ENCODE measurements at regions not wholly inside any gene's neighbourhood (a gene's known extent, or its start where the extent isn't known, plus 50 kb on each side); places are given as distances from the start of the nearest gene placed in this dataset.
A peak's percentile ranks its signal among the peaks of the same experiment; 100 is the strongest.
"Not testable (repeated sequence)": the region's sequence is repeated elsewhere in the genome, so short reads cannot be mapped to it uniquely, and the experiment has no call there.

- no peak for DNase-seq
Observed at GRCh38 chr10:32217216-32217615, 129.7 kb downstream of the EPC1 start.

DNA sequence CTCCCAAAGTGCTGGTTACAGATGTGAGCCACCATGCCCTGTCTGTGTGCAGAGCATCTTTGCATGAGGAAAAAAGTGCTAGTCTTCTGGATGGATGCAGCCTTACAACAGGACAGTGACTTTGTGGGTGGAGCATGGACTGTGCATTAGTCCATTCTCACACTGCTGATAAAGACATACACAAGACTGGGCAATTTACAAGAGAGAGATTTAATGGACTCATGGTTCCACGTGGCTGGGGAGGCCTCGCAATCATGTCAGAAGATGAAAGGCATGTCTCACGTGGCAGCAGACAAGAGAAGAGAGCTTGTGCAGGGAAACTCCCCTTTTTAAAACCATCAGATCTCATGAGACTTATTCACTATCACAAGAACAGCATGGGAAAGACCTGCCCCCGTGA, 133.1 kb downstream of the EPC1 start:
- peak; percentile 16 for DNase-seq

DNA sequence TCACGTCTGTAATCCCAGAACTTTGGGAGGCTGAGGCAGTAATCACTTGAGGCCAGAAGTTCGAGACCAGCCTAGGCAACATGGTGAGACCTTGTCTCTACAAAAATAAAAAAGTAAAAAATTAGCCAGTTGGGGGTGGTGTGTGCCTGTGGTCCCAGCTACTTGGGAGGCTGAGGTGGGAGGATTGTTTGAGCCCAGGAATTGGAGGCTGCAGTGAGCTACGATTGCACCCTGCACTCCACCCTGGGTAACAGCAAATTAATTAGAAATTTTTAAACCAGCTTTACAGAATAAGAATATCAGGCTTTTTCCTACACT, 136.0 kb downstream of the EPC1 start:
- DNase-seq: no peak

- DNase-seq: peak; percentile 61
Observed at GRCh38 chr10:32210306-32211045, 136.5 kb downstream of the EPC1 start.

DNA sequence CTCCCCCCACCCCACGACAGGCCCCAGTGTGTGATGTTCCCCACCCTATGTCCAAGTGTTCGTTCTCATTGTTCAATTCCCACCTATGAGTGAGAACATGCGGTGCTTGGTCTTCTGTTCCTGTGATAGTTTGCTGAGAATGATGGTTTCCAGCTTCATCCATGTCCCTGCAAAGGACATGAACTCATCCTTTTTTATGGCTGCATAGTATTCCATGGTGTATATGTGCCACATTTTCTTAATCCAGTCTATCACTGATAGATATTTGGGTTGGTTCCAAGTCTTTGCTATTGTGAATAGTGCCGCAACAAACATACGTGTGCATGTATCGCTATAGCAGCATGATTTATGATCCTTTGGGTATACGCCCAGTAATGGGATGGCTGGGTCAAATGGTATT, 139.0 kb downstream of the EPC1 start:
- not testable (repeated sequence) for DNase-seq

DNA sequence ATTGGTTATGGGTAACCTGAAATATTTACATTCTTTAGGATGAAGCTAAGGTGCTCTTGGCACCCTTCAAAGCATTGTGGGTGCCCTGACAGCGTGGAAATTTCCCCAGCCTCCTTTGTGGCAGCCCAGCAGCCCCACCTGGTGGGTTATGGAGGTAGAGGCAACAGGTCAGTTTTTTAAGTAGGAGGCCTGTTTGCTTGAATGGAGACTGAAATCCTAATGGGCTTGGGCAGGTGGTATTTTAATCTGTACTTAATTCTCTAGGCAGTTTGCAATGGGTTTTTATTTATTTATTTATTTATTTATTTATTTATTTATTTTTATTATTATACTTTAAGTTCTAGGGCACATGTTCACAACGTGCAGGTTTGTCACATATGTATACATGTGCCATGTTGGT, 139.4 kb downstream of the EPC1 start:
- DNase-seq: peak; percentile 56

DNA sequence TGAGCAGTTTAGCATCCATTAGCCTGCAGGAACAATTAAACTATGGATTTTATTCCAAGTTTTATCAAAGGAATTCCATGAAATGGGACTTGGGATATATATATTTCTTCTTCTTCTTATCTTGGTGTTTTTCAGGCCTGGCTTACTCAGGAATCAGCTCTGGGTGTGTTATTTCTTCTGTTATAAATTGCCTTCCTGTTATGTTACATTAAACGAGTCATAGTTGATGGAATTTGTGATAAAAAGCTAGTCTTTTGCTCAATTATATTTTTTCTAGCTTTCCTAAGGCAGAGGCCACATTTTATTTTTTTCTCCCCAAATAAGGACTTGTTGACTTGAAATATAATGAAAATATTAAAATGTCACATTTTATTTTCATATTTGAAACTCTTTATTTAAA, 141.3 kb downstream of the EPC1 start:
- DNase-seq: no peak

DNA sequence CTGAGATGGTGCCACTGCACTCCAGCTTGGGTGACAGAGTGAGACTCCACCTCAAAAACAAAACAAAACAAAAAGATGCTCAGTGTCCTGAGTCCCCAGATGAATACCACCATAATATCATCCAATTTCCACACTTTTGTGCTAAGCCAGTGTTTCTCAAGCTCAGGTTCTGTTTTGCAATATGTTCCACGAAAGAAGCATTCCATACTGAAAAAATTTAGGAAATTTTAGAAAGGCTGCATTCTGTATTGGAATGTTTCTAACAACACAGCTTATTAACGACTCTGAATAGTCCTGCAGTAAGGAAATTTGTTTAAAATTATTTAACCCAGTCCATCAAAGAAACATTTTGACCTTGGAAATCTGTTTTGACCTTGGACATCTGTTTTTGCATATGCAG, 142.4 kb downstream of the EPC1 start:
- DNase-seq: no peak

- DNase-seq: peak; percentile 60
Observed at GRCh38 chr10:32199714-32200394, 143.6 kb upstream of the KIF5B start.

DNA sequence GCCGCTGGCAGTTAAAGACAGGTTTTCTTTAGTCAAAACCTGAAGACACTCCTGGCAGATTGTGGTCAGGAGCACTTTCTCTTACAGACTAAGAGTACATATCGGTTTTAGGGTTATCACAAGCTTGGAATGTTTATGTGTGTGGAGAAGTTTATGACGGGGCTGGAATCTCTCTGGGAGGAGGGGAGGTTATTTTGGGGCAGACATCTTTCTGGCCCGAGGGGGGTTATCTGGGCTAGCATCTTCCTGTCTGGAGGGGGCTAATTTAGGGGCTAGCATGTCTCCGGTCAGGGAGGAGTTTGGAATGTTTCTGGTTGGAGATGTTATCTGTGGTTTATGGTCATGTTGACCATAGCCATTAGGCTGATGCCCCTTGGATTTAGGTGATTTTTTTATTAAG, 141.2 kb upstream of the KIF5B start:
- DNase-seq: no peak

DNA sequence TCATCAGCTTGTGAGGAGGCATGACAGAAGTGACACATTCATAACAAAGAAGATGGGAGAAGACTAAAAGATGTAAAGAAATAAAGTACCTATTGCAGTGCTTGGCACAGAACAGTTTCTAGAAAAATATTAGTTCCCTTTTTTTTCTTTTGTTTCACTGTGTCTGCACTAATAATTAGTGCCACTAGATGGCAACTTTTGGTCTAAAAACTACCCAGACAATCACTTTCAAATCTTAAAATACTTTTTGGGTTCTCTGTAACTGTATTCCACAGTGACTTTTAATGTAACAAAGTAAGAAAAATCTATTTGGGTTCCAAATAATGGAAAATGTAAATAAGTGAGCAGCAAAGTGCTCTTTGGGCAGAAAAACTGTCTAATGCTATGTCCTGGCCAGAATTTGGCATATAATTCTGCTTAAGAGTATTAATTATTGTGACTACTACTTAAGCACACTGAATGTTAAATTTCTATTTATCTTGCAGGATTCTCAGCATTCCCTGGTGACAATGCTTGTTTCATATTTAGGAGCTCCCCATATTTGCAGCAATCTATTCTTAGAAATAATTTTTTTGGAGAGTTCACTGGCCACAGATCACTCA, 134.8 kb upstream of the KIF5B start:
- peak; percentile 69 for DNase-seq

DNA sequence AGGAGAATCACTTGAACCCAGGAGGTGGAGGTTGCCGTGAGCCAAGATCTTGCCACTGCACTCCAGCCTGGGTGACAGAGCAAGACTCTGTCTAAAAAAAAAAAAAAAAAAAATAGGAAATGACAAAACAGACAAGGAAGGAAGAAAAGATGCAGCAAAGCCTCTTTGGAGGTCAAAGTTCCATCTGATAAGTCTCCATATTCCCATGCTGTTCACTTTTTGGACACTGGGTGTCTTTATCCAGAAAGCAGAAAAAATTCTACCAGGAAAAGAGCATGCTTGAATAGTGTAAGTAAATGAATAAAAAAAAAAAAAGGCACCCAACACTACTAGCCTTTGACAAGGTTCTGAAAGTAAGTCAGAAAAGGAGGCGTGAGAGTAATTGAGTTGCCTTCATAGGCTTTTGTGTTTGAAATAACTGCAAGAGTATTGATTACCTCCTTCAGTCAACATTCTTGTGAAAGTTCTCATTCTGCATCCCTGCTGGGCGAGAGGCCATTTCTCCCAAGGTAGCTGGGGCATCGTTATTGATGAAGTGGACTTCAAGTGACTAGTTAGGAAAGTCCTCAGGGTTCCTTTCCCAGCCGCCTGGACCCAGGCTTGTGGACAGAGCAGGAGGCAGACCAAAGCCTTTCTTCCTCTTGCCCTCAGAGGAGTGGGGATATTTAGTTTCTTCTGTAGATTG, 133.3 kb upstream of the KIF5B start:
- DNase-seq: peak; percentile 30

GRCh38 chr10:32188601-32189000, 132.4 kb upstream of the KIF5B start:
- DNase-seq: not testable (repeated sequence)

GRCh38 chr10:32187686-32188085, 131.5 kb upstream of the KIF5B start:
- no peak for DNase-seq

DNA sequence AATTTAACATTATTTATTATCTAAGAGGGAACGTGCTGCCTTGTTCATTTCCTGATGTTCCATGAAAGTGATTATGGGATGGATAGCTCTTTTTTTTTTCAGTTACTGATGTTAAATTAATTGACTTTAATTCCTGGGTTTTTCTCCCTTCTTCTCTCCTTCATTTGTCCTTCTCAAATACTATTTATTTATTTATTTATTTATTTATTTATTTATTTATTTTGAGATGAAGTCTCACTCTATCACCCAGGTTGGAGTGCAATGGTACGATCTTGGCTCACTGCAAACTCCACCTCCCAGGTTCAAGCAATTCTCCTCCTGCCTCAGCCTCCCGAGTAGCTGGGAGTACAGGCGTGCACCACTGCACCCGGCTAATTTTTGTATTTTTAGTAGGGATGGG, 127.4 kb upstream of the KIF5B start:
- DNase-seq: not testable (repeated sequence)

- DNase-seq: no peak
Observed at GRCh38 chr10:32182476-32182875, 126.3 kb upstream of the KIF5B start.

DNA sequence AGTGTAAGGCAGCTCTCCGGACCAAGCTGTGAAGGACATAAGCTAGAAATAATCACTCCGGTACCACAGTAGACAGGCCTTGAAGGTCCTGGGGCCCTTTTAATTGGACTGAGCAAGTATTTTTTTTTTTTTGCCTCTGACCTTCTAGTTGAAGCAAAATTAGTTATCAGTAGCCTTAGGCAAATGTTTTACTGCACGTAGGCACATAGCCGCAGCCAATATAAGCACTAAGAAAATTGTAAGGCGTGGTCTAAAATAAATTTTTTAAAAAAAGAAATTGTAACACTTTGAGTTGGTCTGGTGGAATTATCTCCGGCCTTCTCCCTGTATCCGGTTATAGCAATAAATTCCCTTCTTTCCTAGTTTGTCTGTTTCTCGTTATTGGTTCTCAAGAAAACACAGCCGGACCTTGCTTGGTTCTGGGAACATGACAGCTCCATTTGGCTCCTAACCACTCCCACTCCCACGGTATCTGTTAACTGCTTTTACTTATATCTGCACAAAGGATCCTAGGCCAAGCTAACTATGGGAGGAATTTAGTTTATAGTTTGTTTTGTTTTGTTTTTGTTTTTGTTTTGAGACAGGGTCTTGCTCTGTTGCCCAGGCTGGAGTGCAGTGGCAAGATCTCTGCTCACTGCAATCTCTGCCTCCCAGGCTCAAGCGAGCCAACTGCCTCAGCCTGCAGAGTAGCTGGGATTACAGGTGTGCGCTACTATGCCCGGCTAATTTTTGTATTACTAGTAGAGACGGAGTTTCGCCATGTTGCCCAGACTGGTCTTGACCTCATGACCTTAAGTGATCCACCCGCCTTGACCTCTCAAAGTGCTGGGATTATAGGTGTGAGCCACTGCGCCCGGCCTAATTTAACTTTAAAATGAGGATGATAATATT, 124.4 kb upstream of the KIF5B start:
- DNase-seq: no peak

- no peak for DNase-seq
Observed at GRCh38 chr10:32179836-32180235, 123.6 kb upstream of the KIF5B start.

DNA sequence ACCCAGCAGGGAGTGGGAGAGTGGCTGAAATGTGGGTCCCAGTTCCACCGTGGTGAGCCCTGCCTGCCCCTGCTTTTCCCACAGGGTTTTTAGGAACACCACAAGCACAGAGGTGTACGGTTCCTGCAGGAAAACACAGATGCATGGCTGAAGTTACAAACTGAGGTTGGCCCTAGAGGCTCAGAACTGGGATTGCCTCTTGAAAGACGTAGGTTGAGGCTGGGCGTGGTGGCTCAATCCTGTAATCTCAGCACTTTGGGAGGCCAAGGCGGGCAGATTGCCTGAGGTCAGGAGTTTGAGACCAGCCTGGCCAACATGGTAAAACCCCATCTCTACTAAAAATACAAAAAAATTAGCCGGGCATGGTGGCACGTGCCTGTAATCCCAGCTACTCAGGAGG, 121.4 kb upstream of the KIF5B start:
- DNase-seq: not testable (repeated sequence)

- DNase-seq: no peak
Observed at GRCh38 chr10:32175629-32176028, 119.4 kb upstream of the KIF5B start.

GRCh38 chr10:32174349-32174893, 118.2 kb upstream of the KIF5B start:
- DNase-seq: no peak

- DNase-seq: no peak
Observed at GRCh38 chr10:32171204-32171603, 115.0 kb upstream of the KIF5B start.

Data from suppressor macrophage treated with lipopolysaccharide for 4 hours (primary cell).